Stimulated activated CD4-positive, alpha-beta T cell treated with anti-CD3 and anti-CD28 coated beads, Interleukin-4, amount 100 ng/mL, for 1 hour (primary cell): ENCODE measurements at regions not wholly inside any gene's neighbourhood (a gene's known extent, or its start where the extent isn't known, plus 50 kb on each side); places are given as distances from the start of the nearest gene placed in this dataset.
"Not testable (repeated sequence)": the region's sequence is repeated elsewhere in the genome, so short reads cannot be mapped to it uniquely, and the experiment has no call there.

Experiments
- DNase-seq: peaks from one replicate; pipeline ENCODE4 v3.0.0-alpha.2; 2020

DNA sequence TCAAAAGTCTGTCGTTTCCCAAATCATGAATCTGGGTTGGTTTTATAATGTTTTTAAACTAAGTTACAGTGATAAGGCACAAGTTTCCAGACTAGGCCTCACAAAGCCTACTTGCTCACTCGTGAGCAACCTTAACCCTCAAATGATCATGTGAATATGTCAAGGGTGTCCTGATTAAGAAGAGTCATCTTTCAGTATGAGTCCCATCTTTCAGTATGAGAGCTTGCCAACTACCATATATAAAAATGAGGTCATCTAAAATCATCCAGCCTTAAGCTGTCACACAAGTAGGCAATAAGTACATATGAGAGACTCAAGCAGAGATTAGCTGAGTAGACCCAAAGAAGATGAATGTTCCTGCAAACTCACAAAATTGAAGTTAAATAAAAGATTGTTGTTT is 668.4 kb upstream of the FAM174A start:
- DNase-seq: no peak

DNA sequence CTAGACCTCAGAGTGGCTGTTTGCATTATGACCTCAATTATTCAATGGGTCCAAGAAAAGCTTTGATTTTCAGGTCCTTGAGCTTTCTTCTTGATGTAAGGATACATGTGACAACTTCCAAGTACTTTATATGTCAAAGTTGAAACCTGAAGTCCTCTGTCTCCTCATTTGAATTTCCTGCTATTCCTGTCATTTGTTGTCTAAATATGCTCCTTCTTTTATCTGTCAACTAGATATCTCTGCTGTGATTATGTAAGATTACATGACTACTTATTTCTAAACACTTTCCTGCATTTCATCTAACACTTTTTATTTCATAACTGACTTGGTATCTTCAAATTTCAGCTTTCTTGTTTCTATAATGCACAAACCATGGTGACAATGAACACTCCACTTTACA is 670.0 kb upstream of the FAM174A start:
- no peak for DNase-seq

DNA sequence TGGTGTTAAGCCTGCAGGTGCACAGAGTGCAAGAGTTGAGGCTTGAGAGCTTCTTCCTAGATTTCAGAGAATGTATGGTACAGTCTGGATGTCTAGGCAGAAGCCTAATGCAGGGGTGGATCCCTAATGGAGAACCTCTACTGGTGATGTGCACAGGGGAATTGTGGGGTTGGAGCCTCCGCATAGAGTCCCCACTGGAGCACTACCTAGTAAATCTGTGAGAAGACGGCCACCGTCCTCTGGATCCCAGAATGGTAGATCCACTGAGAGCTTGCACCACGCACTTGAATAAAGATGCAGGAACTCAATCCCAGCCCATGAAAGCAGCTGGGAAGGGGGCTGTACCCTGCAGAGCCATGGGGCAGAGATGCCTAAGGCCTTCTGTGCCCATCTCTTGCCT is 699.4 kb upstream of the FAM174A start:
- DNase-seq: no peak

DNA sequence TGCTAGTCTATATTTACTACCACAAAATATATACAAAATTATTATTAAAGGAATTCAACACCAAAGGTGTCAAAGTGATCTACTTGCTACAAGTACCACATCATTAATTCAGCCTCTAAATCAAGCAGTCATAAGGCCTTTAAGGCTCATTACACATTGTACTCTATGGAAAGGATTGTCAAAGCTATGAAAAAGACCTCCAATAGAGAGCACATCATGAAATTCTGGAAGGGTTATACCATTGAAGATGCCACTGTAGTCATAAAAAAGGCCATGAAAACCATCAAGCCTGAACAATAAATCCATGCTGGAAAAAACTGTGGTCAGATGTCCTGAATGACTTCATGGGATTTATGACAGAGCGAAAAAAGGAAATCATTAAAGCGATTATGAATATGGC is 708.0 kb upstream of the FAM174A start:
- DNase-seq: no peak

DNA sequence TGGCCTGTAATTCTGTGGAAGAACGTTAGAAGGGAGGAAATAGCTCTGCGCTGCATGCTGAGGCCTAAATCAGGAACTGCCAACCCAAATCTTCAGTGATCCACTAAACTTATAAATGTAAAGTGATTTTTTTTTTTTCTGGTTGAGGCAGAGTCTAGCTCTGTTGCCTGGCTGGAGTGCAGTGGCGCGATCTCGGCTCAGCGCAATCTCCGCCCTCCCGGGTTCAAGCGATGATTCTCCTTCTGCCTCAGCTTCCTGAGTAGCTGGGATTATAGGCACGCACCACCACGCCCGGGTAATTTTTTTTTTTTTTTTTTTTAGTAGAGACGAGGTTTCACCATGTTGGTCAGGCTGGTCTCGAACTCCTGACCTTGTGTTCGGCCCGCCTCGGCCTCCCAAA is 717.4 kb upstream of the FAM174A start:
- no peak for DNase-seq

DNA sequence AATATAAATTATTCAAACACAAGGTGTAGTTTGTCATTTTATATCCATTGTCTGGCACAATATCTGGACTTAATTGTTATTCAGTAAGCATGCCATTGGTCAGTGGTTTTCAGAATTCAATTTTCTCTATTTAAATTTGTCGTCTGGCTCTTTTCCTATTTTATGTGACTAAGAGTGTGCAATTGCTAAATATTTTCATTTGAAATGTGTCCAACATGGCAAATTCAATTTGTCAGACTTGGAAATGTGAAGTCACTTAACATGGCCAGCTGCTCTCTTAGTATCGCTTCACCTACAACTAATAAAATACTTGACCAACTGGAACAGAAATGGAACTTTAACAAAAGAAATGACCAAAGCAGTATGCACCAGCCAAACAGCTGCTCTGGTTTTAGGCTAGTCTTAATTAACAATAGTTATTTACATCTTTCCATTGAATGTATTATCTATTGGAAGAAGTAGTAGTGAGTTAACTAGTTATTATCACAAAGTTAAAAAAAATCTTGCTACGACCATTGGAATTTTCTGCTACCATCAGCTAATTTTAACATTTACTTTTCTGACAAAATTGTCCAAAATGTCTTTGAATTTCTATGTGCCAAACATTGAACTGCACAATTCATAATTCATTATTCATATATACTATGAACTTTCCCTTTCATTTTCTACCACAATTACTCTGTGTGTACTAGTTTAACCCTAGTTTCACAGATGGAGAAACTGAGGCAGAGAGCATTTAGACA is 720.7 kb upstream of the FAM174A start:
- no peak for DNase-seq

DNA sequence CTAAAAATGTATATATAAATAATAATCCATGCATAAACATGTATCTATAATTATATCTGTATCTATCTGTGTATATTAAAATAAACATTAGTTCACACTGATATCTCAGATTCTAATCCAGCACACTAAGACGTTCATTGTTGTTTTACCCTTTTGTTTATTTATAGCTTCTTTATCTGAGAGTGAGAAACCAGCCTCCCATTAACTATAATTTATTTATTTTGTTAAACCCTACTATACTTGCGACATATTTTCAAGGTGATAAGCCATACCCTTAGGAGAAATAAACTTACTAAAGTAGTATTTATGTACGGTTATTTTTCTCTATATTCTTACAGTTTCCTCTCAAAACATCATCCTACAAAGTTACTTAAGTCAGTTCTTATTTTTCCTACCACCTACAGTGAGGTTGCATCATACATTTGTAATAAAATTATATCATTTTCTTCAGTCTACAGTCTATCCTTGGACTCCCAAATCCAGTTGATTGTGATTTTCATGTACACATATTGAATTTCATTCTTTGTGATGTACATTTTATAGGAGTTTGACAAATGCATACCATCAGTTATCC is 726.4 kb upstream of the FAM174A start:
- DNase-seq: no peak

DNA sequence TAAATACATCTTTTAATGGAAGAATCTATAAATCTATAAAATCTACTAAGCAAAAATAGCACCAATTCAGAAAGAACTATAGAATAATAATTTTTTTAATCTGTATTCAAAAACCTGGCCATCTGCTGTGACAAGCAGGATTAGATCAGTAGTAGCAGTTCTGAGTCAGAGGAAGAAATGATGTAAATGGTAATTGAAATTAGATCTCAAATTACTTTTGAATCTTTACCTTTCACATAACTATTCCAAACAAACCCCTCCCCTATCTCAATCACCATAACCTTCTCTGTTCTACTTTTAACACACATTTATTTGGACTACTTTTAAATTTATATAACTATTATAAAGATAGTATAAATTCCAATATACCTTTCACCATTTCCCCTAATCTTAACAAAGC is 727.8 kb upstream of the FAM174A start:
- no peak for DNase-seq

DNA sequence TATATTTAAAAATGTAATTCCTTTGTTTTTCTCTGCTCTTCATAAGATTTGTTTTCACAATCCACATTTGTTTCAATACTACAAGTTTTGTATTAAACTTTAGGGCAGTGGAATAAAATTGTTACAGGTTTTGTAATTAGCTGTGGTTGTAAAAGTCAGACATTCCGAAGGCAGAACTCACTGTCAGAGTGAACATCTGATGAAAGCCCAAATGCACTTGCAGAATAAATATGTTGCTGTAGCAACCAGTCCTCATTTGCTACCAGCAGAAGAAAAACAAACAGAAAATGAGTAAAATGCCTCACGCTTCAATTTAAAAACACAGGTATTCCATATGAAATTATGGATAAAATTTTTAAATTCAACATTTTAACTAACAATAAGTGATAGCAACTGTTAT is 740.1 kb upstream of the FAM174A start:
- DNase-seq: no peak

DNA sequence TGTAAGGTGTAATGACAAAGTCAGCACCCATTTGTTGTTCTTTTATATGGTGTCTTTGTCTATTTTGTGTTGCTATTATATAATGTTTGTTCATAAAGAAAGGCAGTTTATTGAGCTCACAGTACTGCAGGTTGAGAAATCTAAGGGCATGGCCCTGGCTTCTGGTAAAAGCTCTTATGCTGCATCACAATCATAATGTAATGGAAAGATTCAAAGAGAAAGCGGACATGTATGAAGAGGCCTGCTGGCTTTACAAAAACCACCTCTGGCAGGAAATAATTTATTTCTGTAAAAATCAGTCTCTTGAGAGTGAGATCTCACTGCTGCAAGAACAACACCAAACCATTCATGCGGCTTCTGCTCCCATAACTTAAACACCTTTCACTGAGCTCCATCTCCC is 746.7 kb upstream of the FAM174A start:
- no peak for DNase-seq

DNA sequence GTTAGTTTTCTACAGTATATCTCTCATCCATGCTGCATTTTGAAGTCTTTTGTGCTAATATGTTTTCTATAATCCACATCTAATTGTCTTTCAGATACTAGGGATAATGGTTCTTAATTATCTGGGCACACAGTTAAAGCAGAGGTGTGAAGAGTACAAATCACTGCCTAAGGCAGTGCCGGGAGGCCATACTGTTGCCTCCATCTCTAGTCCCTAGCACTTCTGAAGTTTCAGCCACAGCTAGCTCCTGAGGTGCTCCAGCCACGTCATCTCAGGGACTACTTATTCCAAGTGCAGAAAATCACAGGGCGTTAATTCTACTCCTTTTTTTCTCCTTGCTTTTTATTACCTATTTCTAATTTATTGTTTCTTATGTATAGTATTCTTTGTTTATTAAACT is 760.0 kb upstream of the FAM174A start:
- no peak for DNase-seq

DNA sequence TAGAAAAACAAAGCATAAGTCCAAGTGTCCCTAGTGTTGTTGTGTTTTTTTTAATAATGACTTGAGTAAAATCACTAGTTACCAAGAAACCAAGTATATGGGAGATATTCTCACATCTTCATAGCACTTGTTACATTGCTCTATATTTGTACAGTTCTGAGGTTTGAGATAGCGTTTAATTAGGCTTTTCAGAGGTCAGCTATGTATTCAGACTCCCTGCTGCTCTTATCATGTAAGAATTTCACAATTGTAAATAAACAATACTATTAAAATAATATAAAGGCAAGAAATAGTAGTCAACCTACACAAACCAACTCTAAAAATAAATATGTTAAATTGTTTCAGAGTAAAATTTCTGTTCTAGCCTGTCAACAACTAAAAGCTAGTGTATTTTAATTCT is 761.9 kb upstream of the FAM174A start:
- no peak for DNase-seq

DNA sequence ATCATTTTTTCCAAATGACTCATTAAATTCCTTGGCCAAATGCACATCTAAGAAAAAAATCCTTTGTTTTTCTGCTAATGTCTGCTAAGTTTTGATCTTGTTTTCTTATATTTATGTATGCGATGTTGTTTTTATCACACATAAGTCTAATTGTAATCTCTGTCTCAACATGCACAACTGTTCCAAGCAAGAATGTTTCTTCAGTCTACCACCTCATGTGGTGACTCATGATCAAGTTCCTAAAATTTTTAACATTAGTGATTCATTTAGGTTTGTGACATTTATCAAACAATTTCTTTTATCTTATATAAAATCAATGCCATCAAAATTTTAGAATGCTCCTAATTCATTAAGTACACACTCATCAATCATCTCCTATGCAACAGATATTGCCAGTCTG is 763.9 kb upstream of the FAM174A start:
- DNase-seq: no peak

DNA sequence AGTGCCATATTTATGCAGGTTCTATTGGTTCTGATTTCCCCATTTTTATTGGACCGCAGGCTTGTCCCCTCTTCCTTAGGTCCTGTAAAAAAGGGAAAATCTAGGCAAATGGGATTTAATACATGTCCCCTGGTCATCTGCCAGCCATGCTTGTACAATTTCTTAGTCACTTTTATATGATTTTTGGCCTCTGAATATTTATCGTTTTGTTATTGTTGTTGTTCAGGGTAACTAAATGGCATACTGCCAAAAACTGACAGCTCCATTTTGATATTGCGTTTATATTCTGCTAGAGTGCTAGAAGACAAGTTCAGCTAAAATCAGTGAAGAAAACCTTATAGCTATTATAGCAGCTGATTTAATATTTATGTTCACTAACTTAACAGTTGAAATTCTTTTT is 770.2 kb upstream of the FAM174A start:
- no peak for DNase-seq

DNA sequence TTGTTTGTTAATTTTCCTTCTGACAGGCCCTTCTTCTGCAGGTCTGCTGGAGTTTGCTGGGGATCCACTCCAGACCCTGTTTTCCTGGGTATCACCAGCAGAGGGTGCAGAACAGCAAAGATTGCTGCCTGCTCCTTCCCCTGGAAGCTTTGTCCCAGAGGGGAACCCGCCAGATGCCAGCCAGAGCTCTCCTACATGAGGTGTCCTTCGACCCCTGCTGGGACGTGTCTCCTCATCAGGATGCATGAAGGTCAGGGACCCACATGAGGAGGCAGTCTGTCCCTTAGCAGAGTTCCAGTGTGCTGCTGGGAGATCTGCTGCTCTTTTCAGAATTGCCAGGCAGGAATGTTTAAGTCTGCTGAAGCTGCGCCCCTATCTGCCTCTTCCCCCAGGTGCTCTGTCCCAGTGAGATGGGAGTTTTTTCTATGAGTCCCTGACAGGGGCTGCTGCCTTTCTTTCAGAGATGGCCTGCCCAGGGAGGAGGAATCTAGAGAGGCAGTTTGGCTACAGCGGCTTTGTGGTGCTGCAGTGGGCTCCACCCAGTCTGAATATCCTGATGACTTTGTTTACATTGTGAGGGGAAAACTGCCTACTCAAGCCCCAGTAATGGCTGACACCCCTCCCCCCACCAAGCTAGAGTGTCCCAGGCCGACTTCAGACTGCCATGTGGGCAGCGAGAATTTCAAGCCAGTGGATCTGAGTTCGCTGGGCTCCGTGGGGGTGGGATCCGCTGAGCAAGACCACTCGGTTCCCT is 772.0 kb upstream of the FAM174A start:
- DNase-seq: no peak

DNA sequence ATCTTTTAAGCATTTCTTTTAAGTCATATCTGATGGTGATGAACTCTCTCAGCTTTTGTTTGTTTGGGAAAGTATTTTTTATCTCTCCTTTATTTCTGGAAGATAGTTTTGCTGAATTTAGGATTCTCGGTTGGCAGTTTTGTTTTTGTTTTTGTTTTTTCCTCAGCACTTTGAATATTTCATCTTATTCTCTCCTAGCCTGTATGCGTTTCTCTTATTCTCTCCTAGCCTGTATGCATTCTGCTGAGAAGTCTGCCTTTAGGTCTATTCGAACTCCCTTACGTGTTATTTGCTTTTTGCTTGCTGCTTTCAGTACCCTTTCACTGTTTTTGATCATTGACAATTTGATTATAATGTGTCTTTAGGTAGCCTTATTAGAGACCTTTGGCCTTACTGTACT is 787.8 kb upstream of the FAM174A start:
- DNase-seq: no peak

DNA sequence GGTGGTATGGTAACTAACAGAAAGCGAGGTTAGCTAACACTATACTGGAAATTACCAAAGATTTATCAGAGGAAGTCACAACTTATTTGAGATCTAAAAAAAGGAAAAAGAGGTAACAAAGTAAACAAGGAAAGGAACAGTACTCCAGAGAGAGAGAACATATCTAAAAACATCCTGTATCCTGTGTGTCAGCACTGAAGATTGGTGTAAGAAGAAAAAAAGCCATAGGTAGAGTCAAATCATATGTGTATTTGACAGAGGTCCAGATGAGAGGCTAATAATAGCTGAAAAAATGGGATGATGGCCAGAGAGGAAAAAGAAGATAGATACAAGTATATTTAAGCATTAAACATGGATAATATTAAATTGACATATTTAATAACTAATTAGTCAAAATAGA is 802.0 kb upstream of the FAM174A start:
- not testable (repeated sequence) for DNase-seq

DNA sequence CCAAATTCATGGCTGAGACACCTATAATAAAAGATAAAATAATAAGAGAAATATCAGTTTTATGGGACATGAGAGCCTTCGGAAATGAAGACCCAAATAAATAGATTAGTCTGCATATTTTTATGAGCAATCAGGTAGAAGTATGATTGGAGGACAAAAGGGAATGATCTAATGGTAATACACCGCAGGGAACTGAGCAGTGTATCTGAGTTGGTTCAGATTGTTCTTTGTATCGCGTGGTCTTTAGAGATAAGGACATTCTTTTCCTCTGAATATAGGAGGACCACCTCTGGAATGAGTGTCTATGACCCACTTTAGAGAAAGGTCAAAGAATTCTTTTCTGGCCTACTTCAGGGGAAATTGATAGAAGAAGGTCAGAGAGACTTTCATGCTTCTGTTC is 801.8 kb upstream of the CHD1 start:
- DNase-seq: not testable (repeated sequence)

DNA sequence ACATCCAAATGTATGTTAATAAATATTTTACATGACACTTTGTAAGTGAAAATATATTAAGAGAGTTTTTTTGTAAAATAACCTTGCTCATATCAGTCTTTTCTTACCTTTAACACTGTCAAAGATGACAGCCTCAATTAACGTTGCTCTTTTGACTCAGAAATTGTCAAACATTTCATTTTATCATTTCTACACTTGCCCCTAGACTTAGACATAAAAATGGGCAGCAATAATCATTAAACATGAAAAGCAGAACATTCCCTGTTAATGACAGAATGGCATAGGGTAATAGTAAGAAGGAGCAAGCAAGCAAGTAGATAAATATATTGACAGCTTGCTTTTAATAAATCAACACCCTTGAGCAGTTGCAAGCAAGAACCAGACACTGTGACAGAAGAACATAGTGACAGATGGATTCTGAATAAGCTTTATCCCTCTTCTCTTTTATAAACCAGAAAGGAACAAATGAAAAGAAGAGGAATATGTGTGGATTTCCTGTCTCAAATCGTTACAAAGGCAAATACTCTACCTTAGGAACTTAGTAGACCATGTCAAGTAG is 796.0 kb upstream of the CHD1 start:
- no peak for DNase-seq

DNA sequence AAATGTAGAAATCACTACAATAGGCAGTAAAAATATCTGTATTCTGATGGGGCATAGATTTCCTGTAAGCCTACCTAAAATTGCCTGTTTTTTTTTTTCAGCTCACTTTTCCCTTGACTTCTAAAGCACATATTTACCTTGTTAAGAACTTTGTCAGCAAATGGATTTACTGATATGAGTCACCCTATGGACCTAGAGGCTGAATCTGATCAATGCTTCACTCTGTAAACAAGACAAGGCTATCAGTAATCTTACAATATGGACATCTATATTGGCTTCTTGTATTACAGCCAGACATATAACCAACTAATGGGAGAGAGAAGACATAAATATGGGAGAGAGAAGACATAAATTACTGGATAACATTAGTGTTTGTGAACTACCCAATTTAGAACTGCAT is 792.7 kb upstream of the CHD1 start:
- DNase-seq: no peak

DNA sequence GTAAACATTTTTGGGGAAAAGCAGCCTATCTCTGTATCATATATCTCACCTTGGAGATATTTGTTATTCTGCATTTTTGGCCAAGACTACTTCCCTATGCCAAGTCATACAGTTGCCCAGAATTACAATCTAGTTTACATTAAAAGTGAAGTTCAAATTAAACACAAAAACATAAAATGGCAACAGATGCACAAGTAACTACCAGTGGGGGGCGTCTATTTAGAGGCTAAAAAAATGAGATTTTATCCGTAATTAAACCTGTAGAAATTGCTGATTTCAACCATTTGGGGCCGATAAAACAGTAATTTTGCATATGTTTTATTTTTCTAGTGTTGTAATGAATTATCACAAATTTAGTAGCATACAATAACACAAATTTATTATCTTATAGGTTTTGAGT is 787.1 kb upstream of the CHD1 start:
- DNase-seq: no peak

DNA sequence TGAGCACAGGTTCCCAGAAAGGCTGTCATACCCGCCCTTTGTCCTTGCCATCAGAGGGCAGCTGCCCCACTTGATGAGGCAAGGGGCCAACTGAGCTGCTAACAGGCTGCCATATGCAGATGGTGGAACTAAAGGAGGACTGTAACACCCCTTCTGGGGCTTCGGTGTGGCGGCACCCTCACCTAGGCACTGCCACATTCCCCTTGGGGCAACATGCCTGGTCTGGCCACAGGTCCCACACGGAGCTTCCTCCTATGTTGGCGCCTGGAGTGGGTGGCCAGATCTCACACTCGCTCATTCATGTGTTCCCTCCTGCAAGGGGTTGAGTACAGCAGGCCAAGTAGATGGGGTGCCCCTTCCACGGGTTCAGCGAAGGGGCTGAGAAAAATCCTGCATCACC is 777.4 kb upstream of the CHD1 start:
- DNase-seq: no peak

DNA sequence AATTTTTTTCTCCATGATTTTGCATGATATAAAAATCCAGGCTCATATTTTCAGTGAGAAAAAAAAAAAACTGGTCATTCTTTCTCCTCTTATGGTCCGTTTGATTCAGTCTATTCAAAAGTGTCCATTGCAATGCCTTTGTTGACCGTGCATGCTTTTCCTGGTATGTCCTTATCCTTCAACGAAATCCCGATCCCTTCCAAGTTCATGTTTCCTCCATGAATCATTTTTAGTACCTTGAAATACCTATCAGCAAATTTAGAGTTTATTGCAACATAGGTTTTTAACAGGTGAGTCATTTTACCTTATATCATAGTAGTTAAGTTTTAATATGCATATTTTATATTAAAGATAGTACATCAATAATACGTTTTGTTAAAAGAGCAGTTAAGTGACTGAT is 773.8 kb upstream of the CHD1 start:
- no peak for DNase-seq

DNA sequence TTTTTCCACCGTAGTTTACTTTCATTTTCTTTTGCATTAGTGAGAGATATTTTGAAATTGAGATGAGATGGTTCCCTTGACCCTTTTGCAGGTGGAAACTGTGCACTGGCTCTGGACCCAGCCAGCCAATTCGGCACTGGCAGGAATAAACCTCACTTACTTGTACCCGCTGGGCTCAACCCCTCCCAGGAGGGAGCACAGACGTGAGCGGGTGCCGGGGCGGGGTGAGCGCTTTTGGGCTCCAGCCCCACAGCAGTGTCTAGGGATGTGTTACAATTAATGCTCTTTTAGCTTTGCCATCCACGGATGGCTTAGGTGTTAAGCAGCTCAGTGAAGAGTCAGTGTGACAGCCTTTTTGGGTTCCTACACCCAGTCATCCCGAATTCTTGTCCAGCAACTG is 766.1 kb upstream of the CHD1 start:
- DNase-seq: no peak
